Naive thymus-derived CD4-positive, alpha-beta T cell (primary cell): ENCODE measurements at regions not wholly inside any gene's neighbourhood (a gene's known extent, or its start where the extent isn't known, plus 50 kb on each side); places are given as distances from the start of the nearest gene placed in this dataset.

ENCODE experiments used
- ATAC-seq: fragments of 150-1000 bp; cut with Tn5 transposase; 2 replicates; pipeline ENCODE4 v1.10.0; 2021; ENCODE audit warnings: mild to moderate bottlenecking, moderate library complexity
- CTCF ChIA-PET: fragments of 350-600 bp; sonication (Branson Sonifier 250); formaldehyde crosslinking; loops from one replicate; lab custom pipeline; 2021; ENCODE audit warnings: antibody characterized with exemption; lab: Charles Lee
- POLR2A ChIA-PET: fragments of 350-600 bp; sonication (Branson Sonifier 250); formaldehyde crosslinking; loops from one replicate; lab custom pipeline; 2021; ENCODE audit warnings: antibody characterized with exemption, inconsistent platforms; lab: Charles Lee
- DNase-seq, 9 donors: peaks; one replicate each; pipeline versions ENCODE4 v3.0.0 to v3.0.0-alpha.2; 2020 to 2022; ENCODE audit warnings: mixed read lengths in 1 of 9
- H3K27ac ChIP-seq: one replicate; pipeline ENCODE4 v1.7.0; 2013; ENCODE audit warnings: mild to moderate bottlenecking, low read depth, low read length, moderate library complexity
- H3K27me3 ChIP-seq, 2 donors: one replicate each; pipeline ENCODE4 v1.7.0; 2013; ENCODE audit warnings: low read length in 2 of 2, mild to moderate bottlenecking in 2 of 2, moderate library complexity in 2 of 2; ENCODE audit not compliant: control insufficient read depth in 2 of 2, insufficient read depth in 2 of 2
- H3K36me3 ChIP-seq, 3 experiments: 1 replicate in 2 of 3; 2 replicates in 1 of 3; pipeline ENCODE4 v1.7.0; 2013; ENCODE audit warnings: low read length in 3 of 3, mild to moderate bottlenecking in 3 of 3, moderate library complexity in 1 of 3; ENCODE audit not compliant: insufficient read depth in 3 of 3, control insufficient read depth in 2 of 3
- H3K4me1 ChIP-seq, 2 donors: one replicate each; pipeline ENCODE4 v1.7.0; 2013; ENCODE audit warnings: low read length in 2 of 2, mild to moderate bottlenecking in 2 of 2, moderate library complexity in 1 of 2; ENCODE audit not compliant: control insufficient read depth in 2 of 2, insufficient read depth in 2 of 2
- H3K4me3 ChIP-seq: 2 replicates; pipeline ENCODE4 v1.7.0; 2013; ENCODE audit warnings: mild to moderate bottlenecking, low read length
- H3K9me3 ChIP-seq, 3 experiments: 1 replicate in 2 of 3; 2 replicates in 1 of 3; pipeline ENCODE4 v1.7.0; 2013; ENCODE audit warnings: low read length in 3 of 3; ENCODE audit not compliant: control insufficient read depth in 2 of 3
- H3K27ac Mint-ChIP-seq, 9 donors: one replicate each; pipeline ENCODE4 v1.8.0; 2020 to 2022; ENCODE audit warnings: mixed read lengths in 9 of 9, mild to moderate bottlenecking in 8 of 9, moderate library complexity in 5 of 9, inconsistent platforms in 2 of 9
- H3K27me3 Mint-ChIP-seq, 5 donors: one replicate each; pipeline ENCODE4 v1.8.0; 2021 to 2022; ENCODE audit warnings: mixed read lengths in 5 of 5, mild to moderate bottlenecking in 1 of 5
- H3K36me3 Mint-ChIP-seq, 5 donors: one replicate each; pipeline ENCODE4 v1.8.0; 2020 to 2022; ENCODE audit warnings: mixed read lengths in 5 of 5, mild to moderate bottlenecking in 3 of 5, inconsistent platforms in 1 of 5
- H3K4me1 Mint-ChIP-seq, 7 donors: one replicate each; pipeline ENCODE4 v1.8.0; 2020 to 2022; ENCODE audit warnings: mixed read lengths in 7 of 7, mild to moderate bottlenecking in 3 of 7, inconsistent platforms in 1 of 7
- H3K4me3 Mint-ChIP-seq, 10 donors: one replicate each; pipeline ENCODE4 v1.8.0; 2020 to 2022; ENCODE audit warnings: mild to moderate bottlenecking in 10 of 10, mixed read lengths in 10 of 10, moderate library complexity in 6 of 10, inconsistent platforms in 2 of 10
- H3K9me3 Mint-ChIP-seq, 11 donors: one replicate each; pipeline ENCODE4 v1.8.0; 2020 to 2022; ENCODE audit warnings: mixed read lengths in 11 of 11, mild to moderate bottlenecking in 4 of 11, inconsistent platforms in 1 of 11, moderate library complexity in 1 of 11
- intact Hi-C, 2 donors: fragments of 100-400 bp; cut with micrococcal nuclease; formaldehyde crosslinking; loops; one replicate each; pipeline ENCODE4 v1.15.1; 2023

- ChIA-PET POLR2A (no interaction called here), CTCF (no interaction called here)
- no peak for ATAC-seq
Measured at GRCh38 chr10:108901781-108902618, 1021.3 kb downstream of the XPNPEP1 start.

GRCh38 chr10:108899670-108900069 is 1023.6 kb downstream of the XPNPEP1 start:
- intact Hi-C loops, result no loop called here
- Mint-ChIP-seq H3K27me3 (no peaks in the 10 kb centered on the region), H3K27ac (no peak overlapping the region), H3K36me3 (no peaks in the 10 kb centered on the region), H3K4me1 (peaks cover 0 to 5% (median 0%) of the 10 kb centered on the region in 7 donors), H3K9me3 (peaks cover under 1 to 28% (median 5%) of the 10 kb centered on the region in 11 donors), H3K4me3 (no peak overlapping the region)
- H3K36me3 ChIP-seq, result no peaks in the 10 kb centered on the region
- H3K9me3 ChIP-seq, result no peaks in the 10 kb centered on the region
- ChIA-PET POLR2A (no interaction called here), CTCF (no interaction called here)
- H3K27ac ChIP-seq, result no peak overlapping the region
- H3K27me3 ChIP-seq, result no peaks in the 10 kb centered on the region
- DNase-seq (no peak), ATAC-seq (no peak)
- H3K4me3 ChIP-seq, result no peak overlapping the region
- no peaks in the 10 kb centered on the region for H3K4me1 ChIP-seq

More at GRCh38 chr10:108901781-108902618, 1021.3 kb downstream of the XPNPEP1 start:
- no peak for DNase-seq
- Mint-ChIP-seq H3K4me1 (peaks cover 0 to 5% (median 0%) of the 10 kb centered on the region in 7 donors), H3K27ac (no peak overlapping the region), H3K4me3 (no peak overlapping the region), H3K36me3 (no peaks in the 10 kb centered on the region), H3K27me3 (no peaks in the 10 kb centered on the region), H3K9me3 (peaks cover 0 to 24% (median 8%) of the 10 kb centered on the region in 11 donors)
- no peaks in the 10 kb centered on the region for H3K27me3 ChIP-seq
- H3K9me3 ChIP-seq, result no peaks in the 10 kb centered on the region
- no peaks in the 10 kb centered on the region for H3K4me1 ChIP-seq
- no peaks in the 10 kb centered on the region for H3K36me3 ChIP-seq
- no peak overlapping the region for H3K27ac ChIP-seq
- intact Hi-C loops, result no loop called here
- H3K4me3 ChIP-seq, result no peak overlapping the region

- no peak overlapping the region for H3K27ac ChIP-seq
- intact Hi-C loops, result no loop called here
- no peak for ATAC-seq
Measured at GRCh38 chr10:108894402-108895301, 1028.7 kb downstream of the XPNPEP1 start.

GRCh38 chr10:108877095-108877561 is 1046.2 kb downstream of the XPNPEP1 start:
- intact Hi-C loops, result no loop called here
- Mint-ChIP-seq H3K9me3 (peaks cover 0 to 9% (median 2%) of the 10 kb centered on the region in 11 donors), H3K27ac (no peak overlapping the region), H3K36me3 (no peaks in the 10 kb centered on the region), H3K4me3 (no peak overlapping the region), H3K27me3 (no peaks in the 10 kb centered on the region), H3K4me1 (no peaks in the 10 kb centered on the region)
- H3K4me3 ChIP-seq, result no peak overlapping the region
- POLR2A ChIA-PET, result no interaction called here
- no peaks in the 10 kb centered on the region for H3K4me1 ChIP-seq
- DNase-seq (no peak), ATAC-seq (no peak)
- H3K27me3 ChIP-seq, result no peaks in the 10 kb centered on the region
- CTCF ChIA-PET, result no interaction called here
- no peak overlapping the region for H3K27ac ChIP-seq
- no peaks in the 10 kb centered on the region for H3K9me3 ChIP-seq
- H3K36me3 ChIP-seq, result no peaks in the 10 kb centered on the region

More at GRCh38 chr10:108894402-108895301, 1028.7 kb downstream of the XPNPEP1 start:
- DNase-seq, result no peak
- H3K36me3 Mint-ChIP-seq, result no peaks in the 10 kb centered on the region
- ChIA-PET POLR2A (no interaction called here), CTCF (no interaction called here)
- Histone ChIP-seq H3K9me3 (no peaks in the 10 kb centered on the region), H3K27me3 (no peaks in the 10 kb centered on the region), H3K36me3 (no peaks in the 10 kb centered on the region), H3K4me1 (no peaks in the 10 kb centered on the region), H3K4me3 (no peak overlapping the region)
- peaks cover 4 to 28% (median 13%) of the 10 kb centered on the region in 11 donors for H3K9me3 Mint-ChIP-seq
- no peaks in the 10 kb centered on the region for H3K27me3 Mint-ChIP-seq
- H3K4me1 Mint-ChIP-seq, result no peaks in the 10 kb centered on the region
- no peak overlapping the region for H3K4me3 Mint-ChIP-seq
- H3K27ac Mint-ChIP-seq, result no peak overlapping the region

GRCh38 chr10:108872854-108873253 is 1050.5 kb downstream of the XPNPEP1 start:
- no peaks in the 10 kb centered on the region for H3K36me3 Mint-ChIP-seq
- Histone ChIP-seq H3K27me3 (no peaks in the 10 kb centered on the region), H3K9me3 (no peaks in the 10 kb centered on the region), H3K4me1 (no peaks in the 10 kb centered on the region), H3K36me3 (no peaks in the 10 kb centered on the region), H3K27ac (no peak overlapping the region), H3K4me3 (no peak overlapping the region)
- H3K4me3 Mint-ChIP-seq, result no peak overlapping the region
- ChIA-PET POLR2A (no interaction called here), CTCF (no interaction called here)
- peaks cover 0 to 9% (median 0%) of the 10 kb centered on the region in 11 donors for H3K9me3 Mint-ChIP-seq
- intact Hi-C loops, result no loop called here
- DNase-seq (no peak), ATAC-seq (no peak)
- no peak overlapping the region for H3K27ac Mint-ChIP-seq
- no peaks in the 10 kb centered on the region for H3K4me1 Mint-ChIP-seq
- H3K27me3 Mint-ChIP-seq, result no peaks in the 10 kb centered on the region

GRCh38 chr10:108868881-108869280 is 1054.4 kb downstream of the XPNPEP1 start:
- Histone ChIP-seq H3K27ac (no peak overlapping the region), H3K4me3 (no peak overlapping the region), H3K36me3 (no peaks in the 10 kb centered on the region), H3K4me1 (no peaks in the 10 kb centered on the region), H3K9me3 (no peaks in the 10 kb centered on the region), H3K27me3 (no peaks in the 10 kb centered on the region)
- ATAC-seq, result no peak
- Mint-ChIP-seq H3K36me3 (no peaks in the 10 kb centered on the region), H3K27ac (no peak overlapping the region), H3K27me3 (no peaks in the 10 kb centered on the region), H3K4me1 (no peaks in the 10 kb centered on the region), H3K4me3 (no peak overlapping the region), H3K9me3 (peaks cover 0 to 11% (median 4%) of the 10 kb centered on the region in 11 donors)
- intact Hi-C loops, result no loop called here
- ChIA-PET CTCF (no interaction called here), POLR2A (no interaction called here)
- DNase-seq, result no peak
